AG04449 (cell line): ENCODE measurements at regions not wholly inside any gene's neighbourhood (a gene's known extent, or its start where the extent isn't known, plus 50 kb on each side); places are given as distances from the start of the nearest gene placed in this dataset.

ENCODE experiments used
- CTCF ChIA-PET: fragments of 350-600 bp; formaldehyde crosslinking; extraction: SDS; loops from one replicate; lab custom pipeline; 2021; ENCODE audit warnings: antibody characterized with exemption; lab: Yijun Ruan, JAX
- POLR2A ChIA-PET: fragments of 400-600, 350-600 bp; formaldehyde crosslinking; extraction: SDS; loops from one replicate; lab custom pipeline; 2020; ENCODE audit warnings: antibody characterized with exemption, inconsistent platforms; lab: Yijun Ruan, JAX
- DNase-seq: peaks from one replicate; pipeline ENCODE4 v3.0.0-alpha.2; 2010; ENCODE audit warnings: low read depth, low spot score
- H3K4me3 ChIP-seq: 2 replicates; pipeline ENCODE4 v1.5.1; 2011; ENCODE audit warnings: low read depth, mild to moderate bottlenecking, control low read depth, low read length
- TF ChIP-seq, protein P1 (sequence below): IDR thresholded peaks from one replicate; pipeline ENCODE4 v1.5.1; 2011; ENCODE audit warnings: mild to moderate bottlenecking, moderate library complexity, low read length, control low read depth, inconsistent platforms; ENCODE audit not compliant: insufficient read depth; ENCODE audit errors: missing control alignments

GRCh38 chr2:67709835-67710234, 312.7 kb downstream of the ETAA1 start:
- ChIA-PET CTCF (interaction anchor here (1.1 kb wide), 1 partner anchor 130 kb away, joined by 3 read pairs; no protein-coding TSS in a partner anchor), POLR2A (no interaction called here)
- DNase-seq = no peak
- no peak overlapping the region for H3K4me3 ChIP-seq
- TF ChIP-seq, protein P1, sequence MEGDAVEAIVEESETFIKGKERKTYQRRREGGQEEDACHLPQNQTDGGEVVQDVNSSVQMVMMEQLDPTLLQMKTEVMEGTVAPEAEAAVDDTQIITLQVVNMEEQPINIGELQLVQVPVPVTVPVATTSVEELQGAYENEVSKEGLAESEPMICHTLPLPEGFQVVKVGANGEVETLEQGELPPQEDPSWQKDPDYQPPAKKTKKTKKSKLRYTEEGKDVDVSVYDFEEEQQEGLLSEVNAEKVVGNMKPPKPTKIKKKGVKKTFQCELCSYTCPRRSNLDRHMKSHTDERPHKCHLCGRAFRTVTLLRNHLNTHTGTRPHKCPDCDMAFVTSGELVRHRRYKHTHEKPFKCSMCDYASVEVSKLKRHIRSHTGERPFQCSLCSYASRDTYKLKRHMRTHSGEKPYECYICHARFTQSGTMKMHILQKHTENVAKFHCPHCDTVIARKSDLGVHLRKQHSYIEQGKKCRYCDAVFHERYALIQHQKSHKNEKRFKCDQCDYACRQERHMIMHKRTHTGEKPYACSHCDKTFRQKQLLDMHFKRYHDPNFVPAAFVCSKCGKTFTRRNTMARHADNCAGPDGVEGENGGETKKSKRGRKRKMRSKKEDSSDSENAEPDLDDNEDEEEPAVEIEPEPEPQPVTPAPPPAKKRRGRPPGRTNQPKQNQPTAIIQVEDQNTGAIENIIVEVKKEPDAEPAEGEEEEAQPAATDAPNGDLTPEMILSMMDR = no peak

GRCh38 chr2:67712484-67712883, 315.4 kb downstream of the ETAA1 start:
- TF ChIP-seq, protein P1 = no peak
- ChIA-PET CTCF (interaction anchor here (1.5 kb wide), 1 partner anchor 21 kb away, joined by 4 read pairs; no protein-coding TSS in a partner anchor), POLR2A (no interaction called here)
- H3K4me3 ChIP-seq = no peak overlapping the region
- no peak for DNase-seq

DNA sequence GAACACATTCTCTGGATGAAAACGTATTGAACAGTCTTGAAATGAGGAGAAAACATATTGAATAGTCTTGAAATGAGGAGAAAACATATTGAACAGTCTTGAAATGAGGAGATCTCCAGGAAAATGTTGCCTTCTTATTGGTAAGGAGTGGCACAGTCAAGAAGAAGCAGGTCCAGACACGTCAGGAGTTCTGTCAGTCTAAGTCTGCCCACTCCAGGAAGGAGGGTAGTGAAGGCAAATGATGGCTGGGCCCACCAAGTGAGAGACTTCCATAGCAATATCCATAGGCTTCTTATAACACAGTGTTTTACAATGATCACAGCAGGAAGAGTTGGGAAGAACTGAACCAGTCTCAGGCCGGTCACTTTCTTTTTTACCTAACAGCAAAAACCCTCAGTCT, 316.2 kb downstream of the ETAA1 start:
- CTCF ChIA-PET = no interaction called here
- POLR2A ChIA-PET = no interaction called here
- TF ChIP-seq, protein P1 = no peak
- no peak for DNase-seq
- no peak overlapping the region for H3K4me3 ChIP-seq

DNA sequence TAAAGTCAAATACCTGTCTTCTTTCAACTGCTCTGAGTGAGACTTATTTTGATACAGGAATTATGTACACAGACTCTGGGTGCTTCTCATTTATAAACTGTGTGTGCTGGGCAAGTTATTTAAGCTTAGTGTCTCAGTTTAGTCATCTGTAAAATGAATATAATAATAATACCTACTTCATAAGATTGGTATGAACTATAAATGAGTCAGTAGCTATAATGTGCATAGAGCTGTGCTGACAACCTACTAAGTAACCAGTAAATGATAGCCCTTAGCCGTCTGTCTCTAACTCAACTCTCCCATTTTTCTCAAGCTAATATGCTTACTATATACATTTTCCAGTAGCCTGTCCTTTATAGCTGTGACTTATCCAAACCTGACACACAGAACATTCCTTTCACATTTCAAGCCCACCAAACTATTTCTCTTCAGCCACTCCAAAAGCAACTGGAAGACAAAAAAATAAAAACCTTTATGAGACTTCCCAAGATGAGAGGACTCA, 319.8 kb downstream of the ETAA1 start:
- H3K4me3 ChIP-seq = no peak overlapping the region
- DNase-seq = no peak
- ChIA-PET POLR2A (no interaction called here), CTCF (no interaction called here)
- TF ChIP-seq, protein P1 = no peak

GRCh38 chr2:67717692-67718091, 320.6 kb downstream of the ETAA1 start:
- TF ChIP-seq, protein P1 = no peak
- ChIA-PET CTCF (no interaction called here), POLR2A (no interaction called here)
- H3K4me3 ChIP-seq = no peak overlapping the region
- DNase-seq = no peak

DNA sequence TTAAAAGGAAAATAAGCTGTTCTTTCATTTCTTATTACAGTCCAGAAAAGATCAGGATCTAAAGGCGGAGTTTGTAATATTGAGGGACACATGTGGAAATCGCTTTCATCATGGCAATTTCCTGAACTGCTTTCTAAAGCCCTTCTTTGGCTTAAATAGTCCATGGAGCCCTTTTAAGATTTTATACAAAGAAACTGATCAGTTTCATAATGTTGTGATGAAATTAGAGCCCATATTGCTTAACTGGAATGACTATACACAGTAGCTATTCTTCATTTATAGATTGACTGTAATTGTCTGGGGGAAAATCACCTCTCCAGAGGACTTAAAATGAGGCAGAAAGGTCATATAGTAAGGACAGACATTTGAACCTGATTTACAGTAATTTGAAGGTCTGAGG, 322.2 kb downstream of the ETAA1 start:
- POLR2A ChIA-PET = no interaction called here
- CTCF ChIA-PET = no interaction called here
- no peak overlapping the region for H3K4me3 ChIP-seq
- TF ChIP-seq, protein P1 = no peak
- no peak for DNase-seq
